Retinal pigment epithelial cell (primary cell): ENCODE measurements at regions not wholly inside any gene's neighbourhood (a gene's known extent, or its start where the extent isn't known, plus 50 kb on each side); places are given as distances from the start of the nearest gene placed in this dataset.

Experiments used
- DNase-seq: peaks from one replicate; pipeline ENCODE4 v3.0.0-alpha.2; 2010; ENCODE audit warnings: low read depth
- H3K4me3 ChIP-seq: 2 replicates; pipeline ENCODE4 v1.5.1; 2011; ENCODE audit warnings: mild to moderate bottlenecking, low read length, control low read depth, moderate library complexity
- CTCF ChIP-seq: conservative IDR thresholded peaks from 2 replicates; pipeline ENCODE4 v1.5.1; 2011; ENCODE audit warnings: low read depth, low read length, control low read depth, inconsistent platforms

- H3K4me3 ChIP-seq, result no peak overlapping the region
- no peak for DNase-seq
- TF ChIP-seq CTCF, result no peak
Measured at GRCh38 chr4:162797108-162797507, 369.6 kb downstream of the NAF1 start.

GRCh38 chr4:162793571-162793970, 373.1 kb downstream of the NAF1 start:
- no peak for TF ChIP-seq CTCF
- no peak overlapping the region for H3K4me3 ChIP-seq
- DNase-seq, result peak; percentile 26

GRCh38 chr4:162793004-162793403, 373.7 kb downstream of the NAF1 start:
- no peak for TF ChIP-seq CTCF
- DNase-seq, result no peak

GRCh38 chr4:162791226-162791625, 375.5 kb downstream of the NAF1 start:
- DNase-seq, result peak; percentile 88
- H3K4me3 ChIP-seq, result no peak overlapping the region
- TF ChIP-seq CTCF, result no peak

More at GRCh38 chr4:162793004-162793403, 373.7 kb downstream of the NAF1 start:
- no peak overlapping the region for H3K4me3 ChIP-seq

- DNase-seq, result no peak
- H3K4me3 ChIP-seq, result no peak overlapping the region
- TF ChIP-seq CTCF, result no peak
Measured at GRCh38 chr4:162787120-162787519, 379.6 kb downstream of the NAF1 start.

GRCh38 chr4:162782778-162783525, 383.7 kb downstream of the NAF1 start:
- DNase-seq, result no peak
- no peak for TF ChIP-seq CTCF
- no peak overlapping the region for H3K4me3 ChIP-seq

- no peak for DNase-seq
- no peak overlapping the region for H3K4me3 ChIP-seq
- TF ChIP-seq CTCF, result no peak
Measured at GRCh38 chr4:162782096-162782777, 384.5 kb downstream of the NAF1 start.
